Endodermal cell (in vitro differentiated cells): ENCODE measurements at regions not wholly inside any gene's neighbourhood (a gene's known extent, or its start where the extent isn't known, plus 50 kb on each side); places are given as distances from the start of the nearest gene placed in this dataset.

Experiments used
- DNase-seq: peaks from one replicate; pipeline ENCODE4 v3.0.0-alpha.2; 2017
- H3K27ac ChIP-seq: 2 replicates; pipeline ENCODE4 v1.5.1; 2013; ENCODE audit warnings: mild to moderate bottlenecking, low read depth, low read length, moderate library complexity
- H3K27me3 ChIP-seq: 2 replicates; pipeline ENCODE4 v1.6.1; 2013; ENCODE audit warnings: mild to moderate bottlenecking, low read length, moderate library complexity; ENCODE audit not compliant: insufficient read depth, control insufficient read depth, poor library complexity, severe bottlenecking
- H3K36me3 ChIP-seq: 2 replicates; pipeline ENCODE4 v1.7.0; 2013; ENCODE audit warnings: mild to moderate bottlenecking, low read length, moderate library complexity; ENCODE audit not compliant: control insufficient read depth, insufficient read depth
- H3K4me1 ChIP-seq: one replicate; pipeline ENCODE4 v1.7.0; 2013; ENCODE audit warnings: low read length; ENCODE audit not compliant: control insufficient read depth, insufficient read depth
- H3K4me3 ChIP-seq: 2 replicates; pipeline ENCODE4 v1.5.1; 2013; ENCODE audit warnings: mild to moderate bottlenecking, low read length, moderate library complexity
- H3K9ac ChIP-seq: 2 replicates; pipeline ENCODE4 v1.6.1; 2013; ENCODE audit warnings: mild to moderate bottlenecking, low read length, moderate library complexity; ENCODE audit not compliant: poor library complexity, severe bottlenecking; ENCODE audit errors: extremely low read depth
- H3K9me3 ChIP-seq: 2 replicates; pipeline ENCODE4 v1.6.1; 2013; ENCODE audit warnings: mild to moderate bottlenecking, low read length, moderate library complexity; ENCODE audit not compliant: control insufficient read depth
- H3K27ac Mint-ChIP-seq: 2 replicates; pipeline ENCODE4 v1.8.0; 2020; ENCODE audit warnings: mixed read lengths
- H3K27me3 Mint-ChIP-seq: 2 replicates; pipeline ENCODE4 v1.8.0; 2021; ENCODE audit warnings: mild to moderate bottlenecking, mixed read lengths; ENCODE audit not compliant: insufficient read depth
- H3K36me3 Mint-ChIP-seq: 2 replicates; pipeline ENCODE4 v1.8.0; 2020; ENCODE audit warnings: low read depth, mixed read lengths
- H3K4me1 Mint-ChIP-seq: 2 replicates; pipeline ENCODE4 v1.8.0; 2020; ENCODE audit warnings: mixed read lengths
- H3K4me3 Mint-ChIP-seq: 2 replicates; pipeline ENCODE4 v1.8.0; 2020; ENCODE audit warnings: mild to moderate bottlenecking, moderate library complexity, mixed read lengths
- H3K9me3 Mint-ChIP-seq: 2 replicates; pipeline ENCODE4 v1.8.0; 2020; ENCODE audit warnings: mild to moderate bottlenecking, mixed read lengths
- WGBS, 2 experiments: methylation state at CpG; one replicate each; pipeline versions ENCODE4 v1.1.5 to v1.1.7; 2013; ENCODE audit warnings: missing lambda C conversion rate in 2 of 2, mixed read lengths in 1 of 2; ENCODE audit not compliant: insufficient coverage in 1 of 2, insufficient read length in 1 of 2; 5-methylcytosine and 5-hydroxymethylcytosine counted together
- TF ChIP-seq, protein P1 (sequence below): fragments of 200-600 bp; sonication (generic); conservative IDR thresholded peaks from 2 replicates; pipeline ENCODE4 v1.5.0; 2021; ENCODE audit warnings: antibody characterized with exemption, mild to moderate bottlenecking

GRCh38 chr13:27327633-27328032 is 57.0 kb downstream of the RASL11A start:
- H3K4me1 Mint-ChIP-seq = no peaks in the 10 kb centered on the region
- 86 to 99% methylated on average over 3 of the region's 5 CpGs for WGBS, 2 experiments
- H3K36me3 Mint-ChIP-seq = no peaks in the 10 kb centered on the region

GRCh38 chr13:27329210-27329609 is 58.6 kb downstream of the RASL11A start:
- no peak overlapping the region for H3K4me3 ChIP-seq
- TF ChIP-seq, protein P1, sequence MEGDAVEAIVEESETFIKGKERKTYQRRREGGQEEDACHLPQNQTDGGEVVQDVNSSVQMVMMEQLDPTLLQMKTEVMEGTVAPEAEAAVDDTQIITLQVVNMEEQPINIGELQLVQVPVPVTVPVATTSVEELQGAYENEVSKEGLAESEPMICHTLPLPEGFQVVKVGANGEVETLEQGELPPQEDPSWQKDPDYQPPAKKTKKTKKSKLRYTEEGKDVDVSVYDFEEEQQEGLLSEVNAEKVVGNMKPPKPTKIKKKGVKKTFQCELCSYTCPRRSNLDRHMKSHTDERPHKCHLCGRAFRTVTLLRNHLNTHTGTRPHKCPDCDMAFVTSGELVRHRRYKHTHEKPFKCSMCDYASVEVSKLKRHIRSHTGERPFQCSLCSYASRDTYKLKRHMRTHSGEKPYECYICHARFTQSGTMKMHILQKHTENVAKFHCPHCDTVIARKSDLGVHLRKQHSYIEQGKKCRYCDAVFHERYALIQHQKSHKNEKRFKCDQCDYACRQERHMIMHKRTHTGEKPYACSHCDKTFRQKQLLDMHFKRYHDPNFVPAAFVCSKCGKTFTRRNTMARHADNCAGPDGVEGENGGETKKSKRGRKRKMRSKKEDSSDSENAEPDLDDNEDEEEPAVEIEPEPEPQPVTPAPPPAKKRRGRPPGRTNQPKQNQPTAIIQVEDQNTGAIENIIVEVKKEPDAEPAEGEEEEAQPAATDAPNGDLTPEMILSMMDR = no peak
- 94 to 96% methylated on average over 5 of the region's 5 CpGs for WGBS, 2 experiments
- H3K36me3 ChIP-seq = no peaks in the 10 kb centered on the region
- Mint-ChIP-seq H3K9me3 (no peaks in the 10 kb centered on the region), H3K4me1 (no peaks in the 10 kb centered on the region), H3K27ac (no peak overlapping the region), H3K27me3 (peaks cover 4% of the 10 kb centered on the region), H3K36me3 (no peaks in the 10 kb centered on the region), H3K4me3 (no peak overlapping the region)
- H3K27ac ChIP-seq = no peak overlapping the region
- no peak for DNase-seq
- H3K9ac ChIP-seq = no peak overlapping the region
- H3K4me1 ChIP-seq = no peaks in the 10 kb centered on the region
- H3K27me3 ChIP-seq = peaks cover 7% of the 10 kb centered on the region
- H3K9me3 ChIP-seq = no peaks in the 10 kb centered on the region

More at GRCh38 chr13:27327633-27328032, 57.0 kb downstream of the RASL11A start:
- no peak for DNase-seq
- Mint-ChIP-seq H3K27ac (no peak overlapping the region), H3K4me3 (no peak overlapping the region), H3K9me3 (no peaks in the 10 kb centered on the region), H3K27me3 (peaks cover 4% of the 10 kb centered on the region)
- peaks cover 7% of the 10 kb centered on the region for H3K27me3 ChIP-seq
- no peaks in the 10 kb centered on the region for H3K36me3 ChIP-seq
- H3K4me1 ChIP-seq = no peaks in the 10 kb centered on the region
- no peak overlapping the region for H3K9ac ChIP-seq
- TF ChIP-seq, protein P1 = no peak
- no peak overlapping the region for H3K27ac ChIP-seq
- no peak overlapping the region for H3K4me3 ChIP-seq
- H3K9me3 ChIP-seq = no peaks in the 10 kb centered on the region

DNA sequence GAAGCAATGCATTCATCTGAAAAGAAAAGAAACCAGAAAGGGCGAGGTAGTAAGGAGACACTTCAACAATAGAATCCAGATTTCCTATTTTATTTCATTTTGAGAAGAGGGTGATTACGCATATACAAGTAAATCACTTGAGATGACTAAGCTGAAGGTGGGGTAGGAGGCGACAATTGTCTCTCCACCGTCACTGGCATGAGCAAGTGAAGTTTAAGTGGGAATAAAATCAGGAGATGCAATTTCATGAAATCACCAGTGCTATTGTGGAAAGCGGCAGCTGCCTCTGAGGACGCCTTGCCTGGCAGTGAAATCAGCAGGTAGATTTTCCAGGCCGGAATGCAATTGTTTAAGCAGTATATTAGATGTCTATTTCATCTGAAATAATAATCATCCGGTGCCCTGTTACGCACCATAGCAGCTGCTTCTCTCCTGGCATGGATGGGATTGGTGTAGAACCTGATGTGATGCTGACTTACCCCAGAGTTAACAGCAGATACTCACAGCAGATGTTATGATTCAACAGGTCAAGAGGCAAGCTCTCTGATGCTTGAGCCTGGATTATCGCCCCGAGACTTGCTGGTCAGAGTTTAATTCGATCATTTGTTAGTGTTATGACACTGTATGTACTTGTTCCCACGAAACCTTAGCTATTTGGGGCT is 64.3 kb downstream of the RASL11A start:
- DNase-seq = no peak
- H3K27ac Mint-ChIP-seq = no peak overlapping the region
- H3K4me1 ChIP-seq = no peaks in the 10 kb centered on the region

More for the DNA sequence above, 64.3 kb downstream of the RASL11A start:
- Histone ChIP-seq H3K9ac (no peak overlapping the region), H3K36me3 (no peaks in the 10 kb centered on the region), H3K9me3 (no peaks in the 10 kb centered on the region), H3K27ac (no peak overlapping the region), H3K4me3 (no peak overlapping the region), H3K27me3 (peaks cover under 1% of the 10 kb centered on the region)
- 94 to 100% methylated on average over 10 to 13 of the region's 13 CpGs for WGBS, 2 experiments
- Mint-ChIP-seq H3K36me3 (no peaks in the 10 kb centered on the region), H3K4me1 (peaks cover 4% of the 10 kb centered on the region), H3K27me3 (no peaks in the 10 kb centered on the region), H3K4me3 (no peak overlapping the region), H3K9me3 (no peaks in the 10 kb centered on the region)
- TF ChIP-seq, protein P1 = no peak
